ENCODE measurements at regions not wholly inside any gene's neighbourhood (a gene's known extent, or its start where the extent isn't known, plus 50 kb on each side); places are given as distances from the start of the nearest gene placed in this dataset.

DNA sequence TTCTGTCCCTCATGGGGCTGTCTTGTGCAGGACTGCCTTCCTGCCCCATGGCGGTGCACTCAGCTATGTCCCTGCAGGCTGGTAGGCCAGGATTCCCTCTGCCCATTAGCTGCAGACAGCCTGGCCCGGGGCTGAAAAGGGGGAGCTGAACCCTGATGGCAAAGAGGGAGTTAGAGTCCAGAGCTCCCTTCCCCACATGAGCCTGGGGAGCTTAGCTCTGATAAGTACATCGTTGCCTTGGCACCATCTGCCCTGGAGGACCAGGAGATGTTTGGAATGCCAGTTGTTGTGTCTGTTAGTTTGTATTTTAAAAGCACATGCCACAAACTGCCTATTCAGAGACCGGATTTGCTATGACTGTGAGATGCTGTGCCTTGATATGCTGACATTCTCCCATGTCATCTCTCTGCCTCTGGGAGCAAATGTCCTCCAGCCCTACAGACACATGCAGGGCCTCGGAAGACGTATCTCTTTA, 65.1 kb upstream of the AFF3 start:
- Histone ChIP-seq H3K27ac (ENCODE audit: extremely low read length, insufficient read depth, low read length) (no peak overlapping the region), H3K9ac (ENCODE audit: insufficient read depth, low read depth, low read length) (no peak overlapping the region), H3K79me2 (ENCODE audit: insufficient read depth, low read length) (no peaks in the 10 kb centered on the region), H4K20me1 (ENCODE audit: insufficient read depth, low read length) (no peaks in the 10 kb centered on the region), H3K9me3 (ENCODE audit: low read length) (no peaks in the 10 kb centered on the region), H3K36me3 (replicated peaks in 1 of 2; ENCODE audit: control insufficient read depth in 1 of 2, insufficient read depth in 2 of 2, low read length in 2 of 2) (no peaks in the 10 kb centered on the region), H3K27me3 (ENCODE audit: control insufficient read depth in 1 of 2, insufficient read depth in 2 of 2, low read length in 2 of 2) (peaks cover 4 to 8% of the 10 kb centered on the region in 2 experiments; a peak in 3 of 5 replicates), H3K4me2 (ENCODE audit: low read depth, low read length) (no peak overlapping the region), H2AFZ (ENCODE audit: low read length) (no peak overlapping the region), H3K4me3 (replicated peaks in 1 of 3; ENCODE audit: insufficient read depth in 1 of 3, low read depth in 2 of 3, low read length in 3 of 3) (no peak overlapping the region), H3K4me1 (ENCODE audit: insufficient read depth, low read length) (no peaks in the 10 kb centered on the region)
- ChIA-PET CTCF (ENCODE audit: low intra/inter-chr PET ratio, low total read pairs) (no interaction called here), POLR2A (no interaction called here)
- BruUV-seq (replicated peaks): no TSS peak
- 25% methylated on average over 5 of the region's 6 CpGs for WGBS (ENCODE audit: low lambda C conversion rate)
- DNase-seq (ENCODE audit: low spot score) (no peak), FAIRE-seq (no peak), ATAC-seq (peak; percentile 37; the same call in 1 of the 3 replicates)
- intact Hi-C loops (cut with micrococcal nuclease; ENCODE audit: unreplicated experiment) (no loop called here), in situ Hi-C loops (cut with HindIII; ENCODE audit: extremely low pct_ligation_motif_present, low pct_unique_long_range_greater_than_20kb) (no loop called here)
- TF ChIP-seq RBM22 (optimal IDR thresholded peaks at IDR 0.05; ENCODE audit: low read length): no peak
- TF ChIP-seq, protein P1, sequence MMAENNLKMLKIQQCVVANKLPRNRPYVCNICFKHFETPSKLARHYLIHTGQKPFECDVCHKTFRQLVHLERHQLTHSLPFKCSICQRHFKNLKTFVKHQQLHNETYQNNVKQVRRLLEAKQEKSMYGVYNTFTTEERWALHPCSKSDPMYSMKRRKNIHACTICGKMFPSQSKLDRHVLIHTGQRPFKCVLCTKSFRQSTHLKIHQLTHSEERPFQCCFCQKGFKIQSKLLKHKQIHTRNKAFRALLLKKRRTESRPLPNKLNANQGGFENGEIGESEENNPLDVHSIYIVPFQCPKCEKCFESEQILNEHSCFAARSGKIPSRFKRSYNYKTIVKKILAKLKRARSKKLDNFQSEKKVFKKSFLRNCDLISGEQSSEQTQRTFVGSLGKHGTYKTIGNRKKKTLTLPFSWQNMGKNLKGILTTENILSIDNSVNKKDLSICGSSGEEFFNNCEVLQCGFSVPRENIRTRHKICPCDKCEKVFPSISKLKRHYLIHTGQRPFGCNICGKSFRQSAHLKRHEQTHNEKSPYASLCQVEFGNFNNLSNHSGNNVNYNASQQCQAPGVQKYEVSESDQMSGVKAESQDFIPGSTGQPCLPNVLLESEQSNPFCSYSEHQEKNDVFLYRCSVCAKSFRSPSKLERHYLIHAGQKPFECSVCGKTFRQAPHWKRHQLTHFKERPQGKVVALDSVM (CRISPR knock-in tag; IDR thresholded peaks at IDR 0.05): no peak
- no peak for TF ChIP-seq ZSCAN22 (CRISPR knock-in tag; IDR thresholded peaks at IDR 0.05)
- no peak for TF ChIP-seq ZIK1 (CRISPR knock-in tag; IDR thresholded peaks at IDR 0.05; ENCODE audit: borderline replicate concordance, low read depth)
- TF ChIP-seq, protein P2, sequence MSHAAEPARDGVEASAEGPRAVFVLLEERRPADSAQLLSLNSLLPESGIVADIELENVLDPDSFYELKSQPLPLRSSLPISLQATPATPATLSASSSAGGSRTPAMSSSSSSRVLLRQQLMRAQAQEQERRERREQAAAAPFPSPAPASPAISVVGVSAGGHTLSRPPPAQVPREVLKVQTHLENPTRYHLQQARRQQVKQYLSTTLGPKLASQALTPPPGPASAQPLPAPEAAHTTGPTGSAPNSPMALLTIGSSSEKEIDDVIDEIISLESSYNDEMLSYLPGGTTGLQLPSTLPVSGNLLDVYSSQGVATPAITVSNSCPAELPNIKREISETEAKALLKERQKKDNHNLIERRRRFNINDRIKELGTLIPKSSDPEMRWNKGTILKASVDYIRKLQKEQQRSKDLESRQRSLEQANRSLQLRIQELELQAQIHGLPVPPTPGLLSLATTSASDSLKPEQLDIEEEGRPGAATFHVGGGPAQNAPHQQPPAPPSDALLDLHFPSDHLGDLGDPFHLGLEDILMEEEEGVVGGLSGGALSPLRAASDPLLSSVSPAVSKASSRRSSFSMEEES (CRISPR knock-in tag; IDR thresholded peaks at IDR 0.05): no peak
- TF ChIP-seq, protein P3, sequence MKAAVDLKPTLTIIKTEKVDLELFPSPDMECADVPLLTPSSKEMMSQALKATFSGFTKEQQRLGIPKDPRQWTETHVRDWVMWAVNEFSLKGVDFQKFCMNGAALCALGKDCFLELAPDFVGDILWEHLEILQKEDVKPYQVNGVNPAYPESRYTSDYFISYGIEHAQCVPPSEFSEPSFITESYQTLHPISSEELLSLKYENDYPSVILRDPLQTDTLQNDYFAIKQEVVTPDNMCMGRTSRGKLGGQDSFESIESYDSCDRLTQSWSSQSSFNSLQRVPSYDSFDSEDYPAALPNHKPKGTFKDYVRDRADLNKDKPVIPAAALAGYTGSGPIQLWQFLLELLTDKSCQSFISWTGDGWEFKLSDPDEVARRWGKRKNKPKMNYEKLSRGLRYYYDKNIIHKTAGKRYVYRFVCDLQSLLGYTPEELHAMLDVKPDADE (CRISPR knock-in tag; IDR thresholded peaks at IDR 0.05): no peak
- TF ChIP-seq, protein P4, sequence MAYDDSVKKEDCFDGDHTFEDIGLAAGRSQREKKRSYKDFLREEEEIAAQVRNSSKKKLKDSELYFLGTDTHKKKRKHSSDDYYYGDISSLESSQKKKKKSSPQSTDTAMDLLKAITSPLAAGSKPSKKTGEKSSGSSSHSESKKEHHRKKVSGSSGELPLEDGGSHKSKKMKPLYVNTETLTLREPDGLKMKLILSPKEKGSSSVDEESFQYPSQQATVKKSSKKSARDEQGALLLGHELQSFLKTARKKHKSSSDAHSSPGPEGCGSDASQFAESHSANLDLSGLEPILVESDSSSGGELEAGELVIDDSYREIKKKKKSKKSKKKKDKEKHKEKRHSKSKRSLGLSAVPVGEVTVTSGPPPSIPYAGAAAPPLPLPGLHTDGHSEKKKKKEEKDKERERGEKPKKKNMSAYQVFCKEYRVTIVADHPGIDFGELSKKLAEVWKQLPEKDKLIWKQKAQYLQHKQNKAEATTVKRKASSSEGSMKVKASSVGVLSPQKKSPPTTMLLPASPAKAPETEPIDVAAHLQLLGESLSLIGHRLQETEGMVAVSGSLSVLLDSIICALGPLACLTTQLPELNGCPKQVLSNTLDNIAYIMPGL (CRISPR knock-in tag; IDR thresholded peaks at IDR 0.05; ENCODE audit: borderline replicate concordance in 1 of 2, low read depth in 1 of 2): no peak
- TF ChIP-seq, protein P5, sequence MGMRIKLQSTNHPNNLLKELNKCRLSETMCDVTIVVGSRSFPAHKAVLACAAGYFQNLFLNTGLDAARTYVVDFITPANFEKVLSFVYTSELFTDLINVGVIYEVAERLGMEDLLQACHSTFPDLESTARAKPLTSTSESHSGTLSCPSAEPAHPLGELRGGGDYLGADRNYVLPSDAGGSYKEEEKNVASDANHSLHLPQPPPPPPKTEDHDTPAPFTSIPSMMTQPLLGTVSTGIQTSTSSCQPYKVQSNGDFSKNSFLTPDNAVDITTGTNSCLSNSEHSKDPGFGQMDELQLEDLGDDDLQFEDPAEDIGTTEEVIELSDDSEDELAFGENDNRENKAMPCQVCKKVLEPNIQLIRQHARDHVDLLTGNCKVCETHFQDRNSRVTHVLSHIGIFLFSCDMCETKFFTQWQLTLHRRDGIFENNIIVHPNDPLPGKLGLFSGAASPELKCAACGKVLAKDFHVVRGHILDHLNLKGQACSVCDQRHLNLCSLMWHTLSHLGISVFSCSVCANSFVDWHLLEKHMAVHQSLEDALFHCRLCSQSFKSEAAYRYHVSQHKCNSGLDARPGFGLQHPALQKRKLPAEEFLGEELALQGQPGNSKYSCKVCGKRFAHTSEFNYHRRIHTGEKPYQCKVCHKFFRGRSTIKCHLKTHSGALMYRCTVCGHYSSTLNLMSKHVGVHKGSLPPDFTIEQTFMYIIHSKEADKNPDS (CRISPR knock-in tag; IDR thresholded peaks at IDR 0.05): no peak
- TF ChIP-seq, protein P6, sequence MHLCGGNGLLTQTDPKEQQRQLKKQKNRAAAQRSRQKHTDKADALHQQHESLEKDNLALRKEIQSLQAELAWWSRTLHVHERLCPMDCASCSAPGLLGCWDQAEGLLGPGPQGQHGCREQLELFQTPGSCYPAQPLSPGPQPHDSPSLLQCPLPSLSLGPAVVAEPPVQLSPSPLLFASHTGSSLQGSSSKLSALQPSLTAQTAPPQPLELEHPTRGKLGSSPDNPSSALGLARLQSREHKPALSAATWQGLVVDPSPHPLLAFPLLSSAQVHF (CRISPR knock-in tag; IDR thresholded peaks at IDR 0.05): no peak
- TF ChIP-seq REL (CRISPR knock-in tag; conservative IDR thresholded peaks at IDR 0.05): no peak
- TF ChIP-seq HOXA7 (CRISPR knock-in tag; IDR thresholded peaks at IDR 0.05): no peak
- TF ChIP-seq ZNF615 (CRISPR knock-in tag; IDR thresholded peaks at IDR 0.05; ENCODE audit: borderline replicate concordance): no peak
- TF ChIP-seq ZNF777 (CRISPR knock-in tag; IDR thresholded peaks at IDR 0.05): no peak

Data from HepG2 (cell line).